GM21825 (cell line): ENCODE measurements at regions not wholly inside any gene's neighbourhood (a gene's known extent, or its start where the extent isn't known, plus 50 kb on each side); places are given as distances from the start of the nearest gene placed in this dataset.

ENCODE experiments used
- ATAC-seq: cut with Tn5 transposase; IDR thresholded peaks from one replicate; pipeline ENCODE4 v1.9.1; 2021; ENCODE audit warnings: mild to moderate bottlenecking, moderate library complexity; ENCODE audit not compliant: unreplicated experiment

GRCh38 chr16:61596655-61597054 is 439.6 kb downstream of the CDH8 start:
- no peak for ATAC-seq

GRCh38 chr16:61595605-61596004 is 440.6 kb downstream of the CDH8 start:
- ATAC-seq = no peak

GRCh38 chr16:61590577-61590976 is 445.7 kb downstream of the CDH8 start:
- ATAC-seq = no peak

- ATAC-seq = no peak
These were observed 448.7 kb downstream of the CDH8 start for GRCh38 chr16:61587526-61587925.

- ATAC-seq = no peak
These were observed 454.7 kb downstream of the CDH8 start for GRCh38 chr16:61581417-61582046.

- no peak for ATAC-seq
These were observed 455.7 kb downstream of the CDH8 start for GRCh38 chr16:61580579-61580978.

GRCh38 chr16:61579195-61579594 is 457.0 kb downstream of the CDH8 start:
- ATAC-seq = no peak

- ATAC-seq = no peak
These were observed 459.8 kb downstream of the CDH8 start for GRCh38 chr16:61576476-61576875.

- ATAC-seq = no peak
These were observed 460.6 kb downstream of the CDH8 start for GRCh38 chr16:61575617-61576016.

GRCh38 chr16:61569028-61569427 is 467.2 kb downstream of the CDH8 start:
- no peak for ATAC-seq

- ATAC-seq = no peak
These were observed 471.5 kb downstream of the CDH8 start for GRCh38 chr16:61564716-61565115.

- ATAC-seq = no peak
These were observed 480.4 kb downstream of the CDH8 start for GRCh38 chr16:61555718-61556441.

- no peak for ATAC-seq
These were observed 486.9 kb downstream of the CDH8 start for GRCh38 chr16:61549327-61549726.

GRCh38 chr16:61547626-61548025 is 488.6 kb downstream of the CDH8 start:
- no peak for ATAC-seq

GRCh38 chr16:61544165-61544564 is 492.1 kb downstream of the CDH8 start:
- no peak for ATAC-seq

- no peak for ATAC-seq
These were observed 496.0 kb downstream of the CDH8 start for GRCh38 chr16:61540216-61540615.

- ATAC-seq = no peak
These were observed 505.5 kb downstream of the CDH8 start for GRCh38 chr16:61530697-61531096.

- no peak for ATAC-seq
These were observed 535.4 kb downstream of the CDH8 start for GRCh38 chr16:61500851-61501250.

GRCh38 chr16:61480250-61480649 is 556.0 kb downstream of the CDH8 start:
- ATAC-seq = no peak

- no peak for ATAC-seq
These were observed 564.5 kb downstream of the CDH8 start for GRCh38 chr16:61471737-61472136.

GRCh38 chr16:61471023-61471422 is 565.2 kb downstream of the CDH8 start:
- no peak for ATAC-seq

GRCh38 chr16:61465285-61465684 is 571.0 kb downstream of the CDH8 start:
- ATAC-seq = no peak

GRCh38 chr16:61460020-61460419 is 576.2 kb downstream of the CDH8 start:
- ATAC-seq = no peak
